ENCODE measurements at regions not wholly inside any gene's neighbourhood (a gene's known extent, or its start where the extent isn't known, plus 50 kb on each side); places are given as distances from the start of the nearest gene placed in this dataset.
A peak's percentile ranks its signal among the peaks of the same experiment; 100 is the strongest.

- H3K27ac ChIP-seq: no peak overlapping the region
Measured at GRCh38 chr11:92276773-92277172, 52.2 kb downstream of the FAT3 start.

GRCh38 chr11:92277871-92278270 is 53.3 kb downstream of the FAT3 start:
- Histone ChIP-seq H3K27me3 (no peaks in the 10 kb centered on the region), H3K4me1 (no peaks in the 10 kb centered on the region), H3K4me3 (no peak overlapping the region), H3K27ac (no peak overlapping the region), H3K9me3 (no peaks in the 10 kb centered on the region), H3K36me3 (no peaks in the 10 kb centered on the region)
- DNase-seq: no peak
- TF ChIP-seq EP300 (IDR thresholded peaks at IDR 0.05) (no peak), POLR2A (IDR thresholded peaks at IDR 0.05) (no peak), CTCF (IDR thresholded peaks at IDR 0.05) (no peak), POLR2AphosphoS5 (IDR thresholded peaks at IDR 0.05) (no peak)
- 55 to 74% methylated on average over 1 of the region's 1 CpG for WGBS, 2 donors
- ATAC-seq (ENCODE audit: low FRiP score in 2 of 2): no peak

More at GRCh38 chr11:92276773-92277172, 52.2 kb downstream of the FAT3 start:
- 82 to 84% methylated on average over 3 of the region's 3 CpGs for WGBS, 2 donors
- no peaks in the 10 kb centered on the region for H3K27me3 ChIP-seq
- H3K9me3 ChIP-seq: no peaks in the 10 kb centered on the region
- TF ChIP-seq EP300 (IDR thresholded peaks at IDR 0.05): no peak
- TF ChIP-seq CTCF (IDR thresholded peaks at IDR 0.05): no peak
- no peak for TF ChIP-seq POLR2A (IDR thresholded peaks at IDR 0.05)
- no peak for TF ChIP-seq POLR2AphosphoS5 (IDR thresholded peaks at IDR 0.05)
- no peak for DNase-seq
- no peaks in the 10 kb centered on the region for H3K4me1 ChIP-seq
- no peak for ATAC-seq (ENCODE audit: low FRiP score in 2 of 2)
- H3K36me3 ChIP-seq: no peaks in the 10 kb centered on the region
- H3K4me3 ChIP-seq: no peak overlapping the region

GRCh38 chr11:92278791-92279433 is 54.3 kb downstream of the FAT3 start:
- no peak overlapping the region for H3K27ac ChIP-seq
- no peaks in the 10 kb centered on the region for H3K36me3 ChIP-seq
- H3K27me3 ChIP-seq: no peaks in the 10 kb centered on the region
- no peaks in the 10 kb centered on the region for H3K4me1 ChIP-seq
- DNase-seq: no peak
- H3K9me3 ChIP-seq: no peaks in the 10 kb centered on the region
- H3K4me3 ChIP-seq: no peak overlapping the region
- no peak for ATAC-seq (ENCODE audit: low FRiP score in 2 of 2)
- TF ChIP-seq EP300 (IDR thresholded peaks at IDR 0.05): no peak
- no peak for TF ChIP-seq POLR2A (IDR thresholded peaks at IDR 0.05)
- TF ChIP-seq POLR2AphosphoS5 (IDR thresholded peaks at IDR 0.05): no peak
- TF ChIP-seq CTCF (IDR thresholded peaks at IDR 0.05): no peak
- WGBS, 2 donors: 68 to 88% methylated on average over 1 of the region's 1 CpG

GRCh38 chr11:92284107-92284506 is 59.5 kb downstream of the FAT3 start:
- no peak overlapping the region for H3K27ac ChIP-seq
- H3K9me3 ChIP-seq: no peaks in the 10 kb centered on the region
- no peak for DNase-seq
- no peaks in the 10 kb centered on the region for H3K36me3 ChIP-seq
- no peak overlapping the region for H3K4me3 ChIP-seq
- no peak for TF ChIP-seq POLR2AphosphoS5 (IDR thresholded peaks at IDR 0.05)
- TF ChIP-seq POLR2A (IDR thresholded peaks at IDR 0.05): no peak
- no peak for TF ChIP-seq EP300 (IDR thresholded peaks at IDR 0.05)
- no peak for TF ChIP-seq CTCF (IDR thresholded peaks at IDR 0.05)
- no peaks in the 10 kb centered on the region for H3K4me1 ChIP-seq
- no peaks in the 10 kb centered on the region for H3K27me3 ChIP-seq
- 64 to 73% methylated on average over 3 of the region's 3 CpGs for WGBS, 2 donors
- ATAC-seq (ENCODE audit: low FRiP score in 2 of 2): no peak

- WGBS, 2 donors: 63 to 72% methylated on average over 4 to 5 of the region's 5 CpGs
- Histone ChIP-seq H3K27me3 (no peaks in the 10 kb centered on the region), H3K36me3 (no peaks in the 10 kb centered on the region), H3K4me1 (no peaks in the 10 kb centered on the region), H3K4me3 (no peak overlapping the region), H3K9me3 (no peaks in the 10 kb centered on the region), H3K27ac (no peak overlapping the region)
- ATAC-seq (ENCODE audit: low FRiP score in 2 of 2) (peak in 1 of 2 donors; percentile 34), DNase-seq (no peak)
- TF ChIP-seq POLR2AphosphoS5 (IDR thresholded peaks at IDR 0.05): no peak
- TF ChIP-seq CTCF (IDR thresholded peaks at IDR 0.05): no peak
- no peak for TF ChIP-seq EP300 (IDR thresholded peaks at IDR 0.05)
- no peak for TF ChIP-seq POLR2A (IDR thresholded peaks at IDR 0.05)
Measured at GRCh38 chr11:92284558-92284957, 59.9 kb downstream of the FAT3 start.

Data from upper lobe of left lung (tissue), 6 donors.